ENCODE measurements at regions not wholly inside any gene's neighbourhood (a gene's known extent, or its start where the extent isn't known, plus 50 kb on each side); places are given as distances from the start of the nearest gene placed in this dataset.

GRCh38 chr11:41532413-41532812, 73.0 kb upstream of the LRRC4C start:
- H3K27me3 ChIP-seq (ENCODE audit: low read depth, low read length), result no peaks in the 10 kb centered on the region
- H3K4me1 ChIP-seq (ENCODE audit: low read length), result no peaks in the 10 kb centered on the region
- no peaks in the 10 kb centered on the region for H3K36me3 ChIP-seq (replicated peaks; ENCODE audit: low read depth, low read length)
- H3K9me3 ChIP-seq (ENCODE audit: insufficient read depth, low read length), result no peaks in the 10 kb centered on the region
- H3K9ac ChIP-seq (ENCODE audit: low read length), result no peak overlapping the region
- no peak overlapping the region for H2AFZ ChIP-seq (ENCODE audit: low read depth, low read length)
- H3K79me2 ChIP-seq (ENCODE audit: low read length), result no peaks in the 10 kb centered on the region
- H3K4me2 ChIP-seq (ENCODE audit: low read length), result no peak overlapping the region
- H4K20me1 ChIP-seq (ENCODE audit: insufficient read depth, low read length), result no peaks in the 10 kb centered on the region
- no peak for TF ChIP-seq EZH2phosphoT487 (IDR thresholded peaks at IDR 0.05; ENCODE audit: low read depth)
- no peak for TF ChIP-seq CTCF (IDR thresholded peaks at IDR 0.05; ENCODE audit: low read depth, low read length)
- no peak overlapping the region for H3K4me3 ChIP-seq (ENCODE audit: low read length)
- no peak overlapping the region for H3K27ac ChIP-seq (ENCODE audit: low read length)

- H3K4me1 ChIP-seq (ENCODE audit: low read length), result no peaks in the 10 kb centered on the region
- TF ChIP-seq CTCF (IDR thresholded peaks at IDR 0.05; ENCODE audit: low read depth, low read length) (no peak), EZH2phosphoT487 (IDR thresholded peaks at IDR 0.05; ENCODE audit: low read depth) (no peak)
- no peak overlapping the region for H3K4me2 ChIP-seq (ENCODE audit: low read length)
- no peaks in the 10 kb centered on the region for H3K27me3 ChIP-seq (ENCODE audit: low read depth, low read length)
- H3K9ac ChIP-seq (ENCODE audit: low read length), result no peak overlapping the region
- H3K4me3 ChIP-seq (ENCODE audit: low read length), result no peak overlapping the region
- no peaks in the 10 kb centered on the region for H3K36me3 ChIP-seq (replicated peaks; ENCODE audit: low read depth, low read length)
- no peak overlapping the region for H2AFZ ChIP-seq (ENCODE audit: low read depth, low read length)
- H3K79me2 ChIP-seq (ENCODE audit: low read length), result no peaks in the 10 kb centered on the region
- H4K20me1 ChIP-seq (ENCODE audit: insufficient read depth, low read length), result no peaks in the 10 kb centered on the region
- H3K9me3 ChIP-seq (ENCODE audit: insufficient read depth, low read length), result no peaks in the 10 kb centered on the region
- H3K27ac ChIP-seq (ENCODE audit: low read length), result no peak overlapping the region
Observed at GRCh38 chr11:41533761-41534160, 74.3 kb upstream of the LRRC4C start.

GRCh38 chr11:41534391-41534790, 74.9 kb upstream of the LRRC4C start:
- H3K4me2 ChIP-seq (ENCODE audit: low read length), result no peak overlapping the region
- H3K79me2 ChIP-seq (ENCODE audit: low read length), result no peaks in the 10 kb centered on the region
- H3K36me3 ChIP-seq (replicated peaks; ENCODE audit: low read depth, low read length), result no peaks in the 10 kb centered on the region
- H4K20me1 ChIP-seq (ENCODE audit: insufficient read depth, low read length), result no peaks in the 10 kb centered on the region
- no peaks in the 10 kb centered on the region for H3K27me3 ChIP-seq (ENCODE audit: low read depth, low read length)
- H3K9me3 ChIP-seq (ENCODE audit: insufficient read depth, low read length), result no peaks in the 10 kb centered on the region
- H3K27ac ChIP-seq (ENCODE audit: low read length), result no peak overlapping the region
- no peak overlapping the region for H3K4me3 ChIP-seq (ENCODE audit: low read length)
- no peak overlapping the region for H2AFZ ChIP-seq (ENCODE audit: low read depth, low read length)
- no peak overlapping the region for H3K9ac ChIP-seq (ENCODE audit: low read length)
- H3K4me1 ChIP-seq (ENCODE audit: low read length), result no peaks in the 10 kb centered on the region
- TF ChIP-seq CTCF (IDR thresholded peaks at IDR 0.05; ENCODE audit: low read depth, low read length), result no peak
- no peak for TF ChIP-seq EZH2phosphoT487 (IDR thresholded peaks at IDR 0.05; ENCODE audit: low read depth)

- Histone ChIP-seq H4K20me1 (ENCODE audit: insufficient read depth, low read length) (no peaks in the 10 kb centered on the region), H2AFZ (ENCODE audit: low read depth, low read length) (no peak overlapping the region), H3K79me2 (ENCODE audit: low read length) (no peaks in the 10 kb centered on the region), H3K4me1 (ENCODE audit: low read length) (no peaks in the 10 kb centered on the region), H3K4me3 (ENCODE audit: low read length) (no peak overlapping the region), H3K27ac (ENCODE audit: low read length) (no peak overlapping the region), H3K9me3 (ENCODE audit: insufficient read depth, low read length) (no peaks in the 10 kb centered on the region), H3K9ac (ENCODE audit: low read length) (no peak overlapping the region), H3K27me3 (ENCODE audit: low read depth, low read length) (no peaks in the 10 kb centered on the region), H3K36me3 (replicated peaks; ENCODE audit: low read depth, low read length) (no peaks in the 10 kb centered on the region), H3K4me2 (ENCODE audit: low read length) (no peak overlapping the region)
- TF ChIP-seq CTCF (IDR thresholded peaks at IDR 0.05; ENCODE audit: low read depth, low read length) (no peak), EZH2phosphoT487 (IDR thresholded peaks at IDR 0.05; ENCODE audit: low read depth) (no peak)
Observed at GRCh38 chr11:41534861-41535260, 75.4 kb upstream of the LRRC4C start.

All from OCI-LY3 (cell line).